Stimulated activated CD8-positive, alpha-beta memory T cell treated with anti-CD3 and anti-CD28 coated beads, Interleukin-15, amount 100 ng/mL, for 48 hours (primary cell): ENCODE measurements at regions not wholly inside any gene's neighbourhood (a gene's known extent, or its start where the extent isn't known, plus 50 kb on each side); places are given as distances from the start of the nearest gene placed in this dataset.

Source experiments
- DNase-seq, 2 donors: peaks; one replicate each; pipeline ENCODE4 v3.0.0-alpha.2; 2020; ENCODE audit warnings: low read depth in 2 of 2

DNA sequence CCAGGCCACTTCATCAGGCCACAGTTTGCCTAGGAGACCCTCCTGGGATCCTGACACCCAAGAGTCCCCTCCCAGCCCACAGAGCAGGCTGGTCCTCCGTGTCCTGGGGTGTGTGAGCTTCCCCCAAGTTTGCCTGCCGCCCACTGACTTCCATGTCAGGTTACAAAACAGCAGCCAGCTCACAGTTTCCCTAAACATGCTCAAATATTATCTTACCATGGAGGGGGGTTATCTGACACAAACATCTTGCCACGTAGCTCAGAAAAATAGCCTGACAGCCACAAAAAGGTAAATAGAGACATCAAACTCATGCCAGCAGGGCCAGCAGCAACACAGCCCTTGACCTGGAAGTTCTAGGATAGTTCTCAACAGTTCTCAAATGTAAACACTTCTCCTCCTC, 346.5 kb downstream of the TNS1 start:
- no peak for DNase-seq

DNA sequence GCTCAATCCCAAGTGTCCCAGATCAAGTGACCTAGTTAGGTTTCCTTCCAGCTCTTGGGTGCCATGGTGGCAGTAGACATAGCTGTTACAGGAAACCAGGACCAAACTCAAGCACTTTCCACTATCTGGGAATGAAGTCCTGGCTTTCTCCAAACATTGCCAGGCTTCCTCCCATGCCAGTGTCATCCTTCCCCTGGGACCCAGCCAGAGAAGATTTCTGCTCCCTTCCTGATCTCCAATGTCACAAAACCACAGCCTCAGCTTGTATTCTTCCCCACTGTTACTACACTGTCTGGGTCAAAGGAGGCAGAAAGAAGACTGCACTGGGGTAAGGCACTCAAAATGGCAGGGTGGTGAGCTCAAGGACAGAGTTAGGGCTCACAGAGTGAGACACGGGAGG, 347.1 kb downstream of the TNS1 start:
- DNase-seq = no peak

DNA sequence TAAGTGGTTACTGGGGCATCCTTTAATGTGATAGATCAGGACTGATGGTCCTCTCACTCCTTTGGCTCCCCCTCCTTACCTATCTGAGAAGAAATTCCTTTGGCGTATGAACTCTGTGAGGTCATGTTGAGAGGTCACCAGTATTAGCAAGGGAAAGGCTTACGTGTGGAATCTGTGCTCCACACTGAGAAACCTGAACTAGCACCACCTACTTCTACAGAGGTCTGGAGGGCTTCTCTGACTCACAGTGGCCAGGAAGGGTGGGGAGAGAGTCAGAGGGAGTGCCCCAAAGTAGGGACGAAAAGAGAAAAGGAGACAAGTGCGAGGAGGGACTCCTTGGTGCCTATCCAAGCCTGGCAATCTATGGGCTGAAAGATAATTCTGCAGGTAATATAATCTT, 348.6 kb downstream of the TNS1 start:
- DNase-seq = no peak

DNA sequence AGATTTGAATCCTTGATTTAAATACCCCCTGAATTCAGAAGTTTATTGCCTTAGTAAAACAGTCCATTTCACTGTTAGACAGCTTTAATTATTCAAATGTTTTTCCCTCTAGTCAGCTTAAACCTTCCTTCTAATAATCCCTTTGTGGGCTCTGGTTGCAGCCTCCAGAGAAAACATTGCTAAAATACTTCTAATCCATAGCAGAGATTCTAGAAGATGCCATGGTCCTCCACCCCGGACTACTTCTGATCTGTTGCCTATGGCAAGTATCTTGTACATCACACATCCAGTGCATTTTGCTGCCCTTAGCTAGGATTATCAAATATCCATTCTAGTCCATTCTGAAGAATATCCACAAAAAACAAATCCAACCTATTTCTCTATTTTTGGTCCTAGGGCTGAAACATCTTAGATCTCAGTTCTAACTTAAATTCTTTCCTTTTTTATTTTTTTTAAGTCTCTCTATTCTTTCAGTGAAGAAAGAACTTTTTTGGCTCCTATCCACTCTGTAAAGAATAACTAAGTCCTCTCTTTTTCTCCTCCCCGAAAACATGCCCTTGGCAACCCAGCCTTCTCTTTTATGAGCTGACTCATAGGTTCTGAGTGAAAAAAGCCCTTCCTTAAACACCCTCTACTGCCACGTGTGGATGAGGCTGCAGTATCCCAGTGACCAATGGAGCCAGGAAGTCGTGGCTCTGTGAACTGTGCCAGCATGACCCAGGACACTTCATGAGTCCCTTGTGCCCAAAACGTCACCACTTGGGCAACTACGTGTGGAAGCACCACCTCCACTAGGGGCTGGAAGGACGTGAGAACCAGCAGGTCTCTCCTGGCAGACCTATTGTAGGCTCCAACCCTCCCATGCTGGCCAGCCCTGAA, 349.8 kb downstream of the TNS1 start:
- DNase-seq = no peak

DNA sequence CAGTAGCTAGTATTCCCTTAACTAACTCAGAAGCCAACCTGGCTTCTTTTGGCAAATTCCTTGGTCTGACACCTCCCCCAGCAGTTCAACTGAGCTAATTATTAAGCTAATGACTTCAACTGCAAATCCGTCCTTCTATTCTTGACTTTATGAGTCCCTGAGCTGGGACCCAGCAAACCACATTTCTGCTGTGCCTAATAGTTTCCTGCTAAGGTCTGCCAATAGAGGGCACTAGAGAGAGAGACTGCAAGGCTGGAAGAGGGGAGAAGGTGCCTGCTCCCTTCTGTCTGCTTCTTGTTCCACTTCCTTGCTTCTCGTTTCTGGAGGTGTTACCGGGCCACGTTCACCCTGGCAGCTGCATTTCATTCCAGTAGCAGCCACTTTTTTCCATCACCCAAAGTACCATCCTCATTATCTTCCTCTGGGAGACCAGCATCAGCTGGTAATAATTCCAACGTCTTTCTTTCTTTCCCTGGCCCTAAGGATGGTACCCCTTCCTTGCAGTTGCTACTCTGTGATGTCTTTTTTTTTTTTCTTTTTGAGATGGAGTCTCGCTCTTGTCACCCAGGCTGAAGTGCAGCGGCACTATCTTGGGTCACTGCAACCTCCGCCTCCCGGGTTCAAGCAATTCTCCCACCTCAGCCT, 352.0 kb downstream of the TNS1 start:
- no peak for DNase-seq

DNA sequence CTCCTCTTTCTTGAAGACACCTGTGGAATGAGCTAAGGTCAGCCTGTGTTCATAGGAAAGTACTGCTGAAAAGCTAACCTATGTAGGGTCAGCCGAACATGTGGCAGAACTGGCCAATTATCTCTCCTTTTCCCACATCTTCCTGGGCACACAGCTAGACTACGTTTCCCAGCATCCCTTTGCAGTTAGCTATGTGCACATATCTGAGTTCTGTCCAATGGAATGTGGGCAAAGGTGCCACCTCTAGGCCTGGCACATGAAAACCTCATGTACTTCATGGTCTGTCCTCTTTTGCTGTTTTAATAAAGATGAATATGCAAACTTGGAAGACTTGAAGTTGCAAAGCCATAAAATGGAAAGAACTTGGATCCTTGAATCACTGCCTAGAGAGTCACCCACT, 352.6 kb downstream of the TNS1 start:
- DNase-seq = no peak

DNA sequence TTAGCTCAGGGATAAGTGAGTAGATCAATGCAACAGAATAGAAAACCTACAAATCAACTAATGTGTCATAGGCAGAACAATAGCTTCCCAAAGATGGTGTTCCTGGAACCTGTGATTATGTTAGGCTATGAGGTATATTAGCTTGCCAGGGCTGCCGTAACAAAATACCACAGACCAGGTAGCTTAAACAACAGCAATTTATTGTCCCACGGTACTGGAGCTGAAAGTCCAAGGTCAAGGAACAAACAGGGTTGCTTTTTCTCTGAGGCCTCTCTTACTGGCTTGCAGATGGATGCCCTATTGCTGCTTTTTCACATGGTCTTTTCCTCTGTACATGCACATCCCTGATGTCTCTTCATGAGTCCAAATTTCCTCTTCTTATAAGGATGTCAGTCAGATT, 354.9 kb downstream of the TNS1 start:
- no peak for DNase-seq

DNA sequence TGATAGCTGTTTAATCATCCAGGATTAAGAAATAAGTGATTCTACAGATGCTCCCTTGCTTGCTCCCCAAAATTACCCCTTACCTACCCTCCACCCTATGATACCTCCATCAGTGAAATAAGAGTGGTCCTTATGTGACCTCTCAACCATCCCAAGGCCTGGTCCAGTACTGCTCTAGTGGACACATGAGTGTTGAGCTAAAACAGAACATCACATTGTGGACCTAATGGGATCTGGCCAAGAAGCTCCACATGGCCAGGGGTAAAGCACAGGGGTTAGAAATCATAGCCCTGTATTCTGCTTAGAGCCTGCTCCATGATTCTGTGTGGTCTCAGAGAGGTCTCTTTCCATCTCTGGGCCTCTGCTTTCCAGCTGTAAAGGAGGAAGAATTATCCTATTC, 355.6 kb downstream of the TNS1 start:
- no peak for DNase-seq

DNA sequence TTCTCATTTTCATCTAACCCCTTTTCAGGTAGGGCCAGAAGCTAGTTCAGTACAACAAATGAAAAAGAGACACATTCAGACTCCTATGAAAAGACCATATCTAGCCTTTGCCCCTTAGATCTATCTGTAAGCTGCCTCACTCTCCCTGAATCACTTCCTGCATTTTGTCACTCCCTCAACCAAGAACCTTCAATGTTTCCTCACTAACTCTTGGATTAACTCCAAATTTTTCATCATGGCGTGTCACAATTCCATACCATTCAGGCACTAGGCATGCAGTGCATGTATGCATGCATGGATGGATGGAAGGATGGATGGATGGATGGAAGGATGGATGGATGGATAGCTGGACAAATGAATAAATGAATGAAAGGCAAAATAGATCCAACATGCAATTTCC, 356.9 kb downstream of the TNS1 start:
- DNase-seq = no peak

DNA sequence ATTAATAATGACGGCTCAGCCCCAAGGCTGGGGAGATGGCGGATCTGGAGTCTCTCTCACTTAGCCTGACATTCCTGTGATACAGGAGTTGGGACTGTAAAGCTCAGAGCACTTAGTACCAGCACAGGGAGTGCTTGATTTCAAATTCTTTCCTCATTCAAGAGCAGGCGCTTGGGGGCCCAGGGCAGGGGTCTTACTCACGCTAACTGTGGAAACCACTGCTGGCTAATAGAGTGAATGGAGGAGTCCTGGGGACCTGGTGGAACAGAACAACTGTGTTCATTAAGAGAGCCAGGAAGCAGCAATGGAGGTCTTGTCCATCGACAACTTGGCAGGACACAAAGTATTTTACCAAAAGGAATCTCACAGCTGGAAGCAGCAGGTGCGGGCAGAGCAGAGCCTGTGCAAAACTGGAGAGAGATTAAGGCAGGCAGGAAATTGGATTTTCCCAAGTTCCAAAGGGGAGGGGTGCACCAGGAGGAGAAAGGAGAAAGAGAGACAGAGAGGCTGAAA, 358.9 kb downstream of the TNS1 start:
- no peak for DNase-seq

DNA sequence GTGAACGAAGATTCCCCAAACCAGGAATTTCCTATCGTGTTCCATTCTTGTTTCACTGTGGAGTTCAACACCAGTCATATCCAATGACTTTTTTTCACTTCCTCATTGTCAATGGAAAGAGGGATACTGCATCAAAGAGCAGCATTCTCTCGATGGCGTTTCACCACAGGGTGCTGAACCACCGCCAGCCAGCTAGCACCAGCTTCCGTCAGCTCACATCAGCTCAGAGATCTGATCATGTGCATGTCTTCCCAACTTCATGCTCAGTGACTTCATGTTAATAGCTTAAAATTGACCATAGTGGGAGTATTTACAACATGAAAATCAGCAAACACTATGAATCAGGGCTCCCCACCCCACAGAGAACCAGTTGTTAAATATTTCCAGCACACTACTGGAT, 359.9 kb downstream of the TNS1 start:
- no peak for DNase-seq

DNA sequence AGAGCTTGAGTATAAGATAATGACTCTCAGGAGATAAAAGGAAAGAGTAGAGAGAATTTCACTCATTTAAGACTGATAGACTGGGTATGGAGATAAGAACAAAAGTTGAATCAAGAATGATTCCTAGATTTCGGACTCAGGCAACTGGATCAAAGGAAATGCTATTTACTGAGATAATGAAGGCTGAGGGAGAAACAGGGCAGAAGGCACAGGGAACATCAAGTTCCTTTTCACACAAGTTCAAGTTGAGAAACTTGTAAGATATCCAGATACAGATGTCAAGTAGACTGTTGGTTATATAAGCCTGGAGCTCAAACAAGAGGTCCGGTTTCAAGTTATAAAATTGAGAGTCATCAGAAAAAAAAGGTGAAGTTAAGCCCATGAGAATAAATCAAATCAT, 360.8 kb downstream of the TNS1 start:
- no peak for DNase-seq

DNA sequence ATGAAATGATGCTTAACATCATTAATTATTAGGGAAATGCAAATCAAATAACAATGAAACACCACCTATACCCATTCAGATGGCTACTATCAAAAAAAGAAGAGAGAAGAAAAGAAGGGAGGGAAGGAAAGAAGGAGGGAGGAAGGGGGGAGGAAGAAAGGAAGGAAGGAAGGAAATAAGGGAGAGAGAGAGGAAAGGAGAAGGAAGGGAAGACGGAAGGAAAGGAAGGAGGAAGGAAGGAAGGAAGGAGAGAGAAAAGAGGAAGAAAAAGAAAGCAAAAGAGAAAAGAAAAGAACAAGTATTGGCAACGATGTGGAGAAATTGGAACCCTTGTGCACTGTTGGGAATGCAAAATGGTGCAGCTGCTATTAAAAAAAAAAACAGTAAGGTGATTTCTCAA, 363.3 kb downstream of the TNS1 start:
- no peak for DNase-seq

DNA sequence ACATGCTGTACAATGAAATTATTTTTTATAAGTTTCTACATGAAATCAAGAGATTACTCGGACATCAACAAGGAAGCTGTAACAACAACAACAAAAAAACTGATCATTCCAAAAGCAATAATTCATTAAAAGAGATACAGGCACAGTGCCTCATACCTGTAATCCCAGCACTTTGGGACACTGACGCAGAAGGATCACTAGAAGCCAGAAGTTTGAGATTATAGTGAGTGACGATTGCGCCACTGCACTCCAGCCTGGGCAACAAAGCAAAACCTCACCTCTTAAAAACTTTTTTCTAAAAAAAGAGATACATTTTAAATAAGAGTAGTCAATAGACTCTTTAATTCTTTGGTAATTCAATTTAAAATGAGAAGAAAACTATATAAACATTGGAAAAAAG, 364.3 kb downstream of the TNS1 start:
- no peak for DNase-seq

DNA sequence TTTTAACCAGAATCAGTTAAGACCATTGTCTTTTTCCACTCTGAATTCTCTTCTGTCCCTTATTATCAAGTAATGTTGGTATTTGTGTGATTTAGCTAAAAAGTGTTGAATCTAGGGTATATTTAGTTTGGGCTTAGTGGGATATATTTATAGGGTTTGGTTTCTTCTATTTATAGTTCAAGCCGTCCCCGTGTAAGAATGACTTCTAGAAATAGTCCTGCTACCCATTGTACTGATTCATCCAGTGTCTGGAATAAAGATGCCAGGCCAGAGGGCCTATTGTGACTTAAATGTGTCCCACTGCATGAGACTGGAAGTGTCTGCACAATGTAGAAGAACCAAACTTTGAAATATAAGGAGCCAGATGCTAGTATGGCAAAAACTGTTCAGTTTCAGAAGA, 364.8 kb downstream of the TNS1 start:
- no peak for DNase-seq

DNA sequence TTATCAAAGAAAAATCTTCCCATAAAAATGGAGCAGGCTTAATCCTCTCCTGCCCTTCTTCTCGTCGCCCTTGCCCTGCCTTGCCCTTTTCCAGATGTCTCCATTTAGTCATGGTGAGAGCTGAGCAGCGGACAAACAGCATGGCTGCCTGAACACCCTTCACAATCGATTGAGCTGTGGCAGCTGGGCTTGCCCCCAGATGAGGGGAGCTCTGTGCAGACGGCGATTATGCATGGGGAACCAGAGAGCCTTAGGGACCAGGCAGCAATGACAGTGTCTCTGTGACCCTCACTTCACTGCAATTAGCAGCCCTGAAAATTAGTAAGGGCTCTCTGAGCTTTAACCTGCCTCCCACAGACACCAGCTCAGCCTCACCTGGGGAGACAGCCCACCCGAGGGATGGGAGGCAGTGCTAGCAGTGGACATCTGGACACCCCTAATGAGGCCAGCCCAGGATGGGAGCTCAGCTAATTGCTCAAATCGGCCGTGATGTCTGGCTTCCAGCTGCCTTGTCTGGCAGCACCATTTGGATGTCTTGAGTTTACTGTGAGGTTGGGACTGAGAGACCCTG, 365.7 kb downstream of the TNS1 start:
- no peak for DNase-seq

DNA sequence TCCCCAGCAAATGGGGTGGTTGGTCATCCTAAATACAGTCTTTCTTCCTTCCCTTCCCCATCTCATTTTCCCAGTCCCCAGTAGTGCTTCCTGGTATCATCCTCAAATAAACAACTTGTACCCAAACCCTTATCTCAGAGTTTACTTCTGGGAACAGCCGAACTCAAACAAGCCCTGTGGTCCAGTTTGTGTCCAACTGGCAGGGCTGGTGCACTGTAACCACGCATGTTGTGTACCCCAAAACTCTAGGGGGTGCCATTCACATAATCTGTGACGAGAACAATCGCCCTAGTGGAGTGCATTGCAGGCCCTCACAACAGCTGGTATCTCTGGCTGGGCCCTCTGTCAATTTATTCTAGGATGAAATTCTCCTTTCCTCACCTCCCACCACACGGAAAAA, 366.2 kb downstream of the TNS1 start:
- DNase-seq = no peak

DNA sequence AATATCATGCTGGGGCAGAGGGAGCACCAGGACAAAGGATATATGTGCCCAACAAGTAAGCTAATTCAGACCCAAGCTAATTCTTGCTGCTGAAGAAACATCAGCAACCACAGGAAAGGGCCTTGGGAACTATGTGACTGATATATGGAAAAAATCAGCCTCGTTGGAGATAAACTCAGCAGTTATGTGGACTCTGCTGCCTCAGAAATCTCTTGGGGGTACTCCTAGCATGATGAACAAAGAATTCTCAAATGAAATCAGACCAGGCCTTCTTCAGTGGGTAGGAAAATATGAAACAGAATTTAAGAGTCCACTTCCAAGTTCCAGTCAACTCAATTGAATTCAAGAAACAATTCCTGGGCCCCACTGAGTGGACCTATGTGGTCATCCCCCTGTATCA, 367.9 kb downstream of the TNS1 start:
- DNase-seq = no peak

DNA sequence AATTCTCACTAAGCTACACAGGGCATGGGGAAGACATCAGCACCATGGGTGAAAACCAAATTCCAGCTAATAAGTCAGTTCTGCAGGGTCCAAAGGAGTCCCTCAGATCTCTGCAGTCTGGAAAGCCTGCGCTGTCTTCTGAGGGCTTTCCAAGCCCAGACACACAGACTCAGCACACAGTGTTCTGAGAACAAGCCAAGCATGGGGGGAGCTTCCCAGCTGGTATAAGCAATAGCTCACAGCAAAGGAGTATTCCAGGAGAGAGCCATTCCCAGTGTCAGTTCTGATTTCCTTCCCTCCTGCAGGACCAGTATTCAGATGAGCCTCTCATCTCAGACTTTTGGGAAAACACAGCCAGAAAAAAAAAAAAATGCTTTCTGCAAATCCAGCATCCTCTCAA, 370.8 kb downstream of the TNS1 start:
- DNase-seq = no peak

DNA sequence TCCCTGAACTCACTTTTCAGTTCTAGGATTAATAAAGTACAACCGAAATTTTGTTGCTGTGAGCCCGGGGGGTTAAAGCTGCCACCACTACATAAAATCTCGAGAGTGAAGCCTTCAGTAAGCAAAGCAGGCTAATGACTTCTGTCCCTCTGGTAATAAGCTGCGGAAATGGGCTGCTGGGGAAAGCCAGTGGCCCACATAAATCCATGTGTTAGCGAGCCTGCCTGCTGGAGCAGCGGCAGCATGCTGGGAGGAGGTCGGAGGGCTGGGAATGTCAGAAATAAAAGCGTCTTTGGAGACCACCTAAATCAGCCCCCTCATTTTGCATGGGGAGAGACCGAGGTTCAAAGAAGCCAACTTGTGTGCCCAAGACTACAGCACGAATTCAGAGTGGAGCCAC, 371.7 kb downstream of the TNS1 start:
- no peak for DNase-seq

DNA sequence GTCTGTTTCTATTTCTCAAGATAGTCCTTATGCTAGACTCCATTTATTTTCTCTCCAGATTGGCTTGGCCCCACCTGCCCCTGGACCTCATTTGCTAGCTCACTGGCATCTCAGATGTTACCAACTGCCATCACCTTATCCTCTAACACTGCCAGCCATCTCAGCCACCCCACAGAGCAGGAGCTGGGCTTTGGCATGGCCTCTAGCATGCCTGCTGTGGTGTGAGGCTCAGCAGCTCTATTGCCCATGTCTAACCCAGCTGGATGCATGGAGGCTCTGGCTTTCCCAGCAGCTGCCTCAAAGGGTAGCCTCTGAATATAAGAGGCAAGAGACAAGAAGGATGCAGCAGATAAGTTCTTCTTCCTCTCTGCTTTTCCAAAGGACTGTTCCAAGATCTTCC, 373.4 kb downstream of the TNS1 start:
- DNase-seq = no peak

DNA sequence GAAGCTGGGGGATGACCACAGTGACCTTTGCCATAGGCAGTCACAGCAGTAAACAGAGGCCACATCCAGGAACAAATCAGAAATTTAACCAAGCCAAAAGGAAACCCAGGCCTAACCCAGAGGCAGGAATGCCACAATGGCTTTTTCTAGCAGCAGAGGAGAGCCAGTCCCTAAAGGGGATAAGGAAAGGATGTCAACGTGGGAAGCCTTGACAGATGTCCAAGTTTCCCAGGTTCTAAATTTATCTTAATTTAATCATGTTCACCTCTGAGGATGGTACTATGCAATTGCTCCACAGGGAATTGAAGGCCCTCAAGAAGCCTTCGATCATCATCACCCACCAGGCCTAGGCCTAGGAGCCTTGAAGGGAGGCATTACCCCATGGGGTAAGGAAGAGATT, 374.7 kb downstream of the TNS1 start:
- DNase-seq = no peak

DNA sequence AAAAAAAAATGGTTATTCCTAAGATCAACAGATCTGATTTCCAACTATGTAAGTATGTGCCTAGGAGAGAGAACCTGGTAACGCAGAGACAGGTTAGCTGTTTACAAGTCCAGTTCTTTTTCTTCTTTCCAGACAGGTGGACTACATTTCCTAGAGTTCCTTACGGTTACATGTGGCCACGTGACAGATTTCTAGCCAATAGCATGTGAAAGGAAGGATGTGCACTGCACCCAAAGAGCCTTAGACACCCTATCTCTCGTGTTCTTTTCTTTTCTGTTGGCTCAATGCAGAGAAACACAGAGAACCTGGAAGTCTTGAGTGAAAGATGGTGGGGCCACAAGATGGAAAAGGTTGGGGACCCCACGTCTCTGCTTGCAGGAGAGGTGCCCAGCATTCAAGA, 375.9 kb downstream of the TNS1 start:
- no peak for DNase-seq
